ENCODE measurements at regions not wholly inside any gene's neighbourhood (a gene's known extent, or its start where the extent isn't known, plus 50 kb on each side); places are given as distances from the start of the nearest gene placed in this dataset.
"Not testable (repeated sequence)": the region's sequence is repeated elsewhere in the genome, so short reads cannot be mapped to it uniquely, and the experiment has no call there.

GRCh38 chr3:32052230-32052629 lies 54.2 kb upstream of the GPD1L start:
- TF ChIP-seq CTCF, POLR2A (IDR thresholded peaks at IDR 0.05): not testable (repeated sequence)
